ENCODE measurements at regions not wholly inside any gene's neighbourhood (a gene's known extent, or its start where the extent isn't known, plus 50 kb on each side); places are given as distances from the start of the nearest gene placed in this dataset.

- Histone ChIP-seq H2BK15ac (ENCODE audit: low read depth, low read length) (no peak overlapping the region), H3K9ac (ENCODE audit: extremely low read depth, insufficient read length, low read length) (no peak overlapping the region), H3K9me3 (ENCODE audit: control insufficient read depth, low read depth, low read length) (peaks cover 7% of the 10 kb centered on the region), H2BK5ac (ENCODE audit: insufficient read length, low read length) (no peak overlapping the region), H2AK5ac (ENCODE audit: insufficient read length, low read length) (no peak overlapping the region), H3K4ac (ENCODE audit: low read depth, low read length) (no peak overlapping the region), H3K14ac (ENCODE audit: insufficient read depth, low read length) (no peak overlapping the region), H3K79me2 (ENCODE audit: insufficient read depth, low read length) (no peaks in the 10 kb centered on the region), H4K20me1 (ENCODE audit: control insufficient read depth, insufficient read depth, insufficient read length) (no peaks in the 10 kb centered on the region), H2BK12ac (ENCODE audit: insufficient read length, low read depth, low read length) (no peak overlapping the region), H3K23me2 (ENCODE audit: insufficient read length, low read depth, low read length, poor library complexity, severe bottlenecking) (no peaks in the 10 kb centered on the region), H2BK20ac (ENCODE audit: low read depth, low read length, poor library complexity, severe bottlenecking) (no peak overlapping the region), H4K91ac (ENCODE audit: insufficient read length, low read depth, low read length) (no peak overlapping the region), H3K56ac (ENCODE audit: insufficient read length, low read depth, low read length) (no peak overlapping the region), H2AFZ (ENCODE audit: low read length) (no peak overlapping the region), H3K18ac (ENCODE audit: insufficient read length, low read depth, low read length) (no peak overlapping the region), H2BK120ac (ENCODE audit: low read depth, low read length, poor library complexity, severe bottlenecking) (no peak overlapping the region), H4K5ac (ENCODE audit: insufficient read length, low read depth, low read length) (no peak overlapping the region), H3K27ac (ENCODE audit: insufficient read length, low read depth, low read length) (no peak overlapping the region), H3T11ph (ENCODE audit: low read length) (no peak overlapping the region), H3K27me3 (ENCODE audit: insufficient read depth, low read length) (no peaks in the 10 kb centered on the region), H4K8ac (replicated peaks; ENCODE audit: insufficient read length, low read depth, low read length) (no peak overlapping the region), H3K4me1 (ENCODE audit: insufficient read depth, low read length) (no peaks in the 10 kb centered on the region), H3K79me1 (ENCODE audit: insufficient read depth, low read depth, low read length, poor library complexity, severe bottlenecking) (no peaks in the 10 kb centered on the region), H3K4me2 (ENCODE audit: insufficient read depth, insufficient read length, low read length) (no peak overlapping the region), H3K23ac (ENCODE audit: insufficient read length, low read depth, low read length) (no peak overlapping the region)
- Mint-ChIP-seq H3K36me3 (ENCODE audit: insufficient read depth in 1 of 3, low read depth in 3 of 3) (peaks cover 3 to 39% (median 21%) of the 10 kb centered on the region in 3 experiments; a peak in 6 of 7 replicates), H3K27me3 (ENCODE audit: low read depth) (peaks cover 6% of the 10 kb centered on the region), H3K4me3 (no peak overlapping the region), H3K4me1 (peaks cover 12 to 13% of the 10 kb centered on the region in 2 experiments), H3K27ac (no peak overlapping the region; a peak in 1 of 7 replicates), H3K9me3 (peaks cover 28 to 33% of the 10 kb centered on the region in 2 experiments)
- no CpG with 5 or more reads among the region's 11 CpGs for WGBS (ENCODE audit: extremely low coverage, insufficient read length, low lambda C conversion rate)
- TF ChIP-seq CTCF (conservative IDR thresholded peaks at IDR 0.05): no peak
- no peak for DNase-seq
These were observed 81.1 kb upstream of the RFLNA start for GRCh38 chr12:124213666-124214347.

Data from H9 (cell line).